ENCODE measurements at regions not wholly inside any gene's neighbourhood (a gene's known extent, or its start where the extent isn't known, plus 50 kb on each side); places are given as distances from the start of the nearest gene placed in this dataset.
"Not testable (repeated sequence)": the region's sequence is repeated elsewhere in the genome, so short reads cannot be mapped to it uniquely, and the experiment has no call there.

- DNase-seq (ENCODE audit: insufficient read length, low spot score), result no peak
- FAIRE-seq, result no peak
Measured at GRCh38 chr1:200288226-200288625, 121.6 kb downstream of the ZNF281 start.

- not testable (repeated sequence) for DNase-seq (ENCODE audit: insufficient read length, low spot score); FAIRE-seq
Measured at GRCh38 chr1:200284236-200284635, 125.6 kb downstream of the ZNF281 start.

DNA sequence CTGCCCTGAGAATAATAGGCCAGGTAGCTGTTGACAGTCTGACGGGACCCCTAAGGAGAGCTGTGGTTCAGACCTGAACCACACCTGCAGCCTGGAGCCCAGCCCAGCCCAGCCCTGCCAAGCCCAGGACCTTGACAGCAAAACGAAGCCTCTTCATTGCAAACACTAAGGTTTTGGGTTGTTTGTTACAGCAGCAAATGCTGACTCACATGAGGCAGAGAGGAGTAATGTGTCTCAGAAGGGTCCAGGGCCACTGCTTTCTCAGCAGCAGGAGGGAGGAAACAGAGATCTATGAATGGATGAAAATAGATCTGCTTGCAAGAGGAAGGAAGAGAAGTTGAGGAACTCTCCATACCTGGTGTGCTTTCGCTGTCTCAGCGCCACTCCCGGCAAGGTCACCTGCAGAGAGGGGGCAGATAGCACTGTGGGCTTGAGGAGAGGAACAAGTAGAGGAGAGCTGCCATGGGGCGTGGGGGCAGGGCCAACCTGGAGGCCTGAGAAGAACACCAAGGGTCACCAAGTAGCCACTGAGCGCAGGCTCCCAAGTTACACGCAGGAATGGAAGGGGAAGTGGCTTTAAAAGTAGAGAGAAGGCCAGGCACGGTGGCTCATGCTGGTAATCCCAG is 127.2 kb downstream of the ZNF281 start:
- no peak for FAIRE-seq
- no peak for DNase-seq (ENCODE audit: insufficient read length, low spot score)

DNA sequence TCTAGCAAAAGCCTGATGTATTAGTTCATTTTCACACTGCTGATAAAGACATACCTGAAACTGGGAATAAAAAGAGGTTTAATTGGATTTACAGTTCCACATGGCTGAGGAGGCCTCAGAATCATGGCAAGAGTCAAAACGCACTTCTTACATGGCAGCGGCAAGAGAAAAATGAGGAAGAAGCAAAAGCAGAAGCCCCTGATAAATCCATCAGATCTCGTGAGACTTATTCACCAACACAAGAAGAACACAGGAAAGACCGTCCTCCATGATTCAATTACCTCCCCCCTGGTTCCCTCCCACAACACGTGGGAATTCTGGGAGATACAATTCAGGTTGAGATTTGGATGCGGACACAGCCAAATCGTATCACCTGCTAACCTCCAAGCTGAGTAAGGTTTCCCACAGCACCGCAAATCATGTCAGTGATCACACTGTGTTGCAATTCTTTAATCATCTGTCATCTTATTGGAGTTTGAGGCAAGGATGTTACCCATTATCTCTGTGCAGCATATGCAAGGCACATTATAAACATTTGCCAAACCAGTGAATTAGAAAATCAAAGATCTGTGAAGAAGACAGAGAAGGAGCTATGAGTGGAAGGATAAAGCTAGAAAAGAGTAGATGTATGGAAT is 128.5 kb downstream of the ZNF281 start:
- no peak for DNase-seq (ENCODE audit: insufficient read length, low spot score)
- FAIRE-seq, result no peak

GRCh38 chr1:200279810-200280411 is 129.9 kb downstream of the ZNF281 start:
- DNase-seq (ENCODE audit: insufficient read length, low spot score), result no peak
- peak; percentile 81 for FAIRE-seq

DNA sequence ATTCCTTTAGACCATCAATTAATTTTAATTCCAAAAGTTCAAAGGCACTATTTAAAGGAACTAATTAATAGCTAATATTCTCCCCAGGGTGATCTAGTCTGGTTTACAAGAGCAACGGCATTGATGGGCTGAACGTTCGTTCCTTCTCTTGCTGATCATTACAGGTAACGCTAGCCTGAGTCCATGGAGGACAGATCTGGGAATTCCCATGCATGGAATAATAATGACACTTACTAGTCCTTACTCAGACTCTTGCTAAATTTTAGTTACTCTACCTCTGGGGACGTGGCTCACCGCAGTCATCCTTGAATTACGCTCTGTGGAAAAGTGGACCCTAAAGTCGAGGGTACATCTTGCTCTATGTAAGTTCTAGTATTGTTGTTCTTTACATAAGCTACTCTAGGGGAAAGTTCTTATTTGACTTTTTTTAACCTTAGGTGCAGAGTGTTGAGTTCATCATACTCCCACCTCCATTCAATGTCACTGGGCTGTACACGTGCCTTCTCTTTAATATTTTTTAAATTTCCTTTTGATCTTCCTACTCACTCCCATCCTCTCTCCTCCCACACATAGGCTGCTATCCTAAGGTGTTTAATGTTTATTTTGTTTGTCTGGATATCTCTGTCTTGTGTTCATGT is 133.9 kb downstream of the ZNF281 start:
- no peak for FAIRE-seq
- DNase-seq (ENCODE audit: insufficient read length, low spot score), result no peak

DNA sequence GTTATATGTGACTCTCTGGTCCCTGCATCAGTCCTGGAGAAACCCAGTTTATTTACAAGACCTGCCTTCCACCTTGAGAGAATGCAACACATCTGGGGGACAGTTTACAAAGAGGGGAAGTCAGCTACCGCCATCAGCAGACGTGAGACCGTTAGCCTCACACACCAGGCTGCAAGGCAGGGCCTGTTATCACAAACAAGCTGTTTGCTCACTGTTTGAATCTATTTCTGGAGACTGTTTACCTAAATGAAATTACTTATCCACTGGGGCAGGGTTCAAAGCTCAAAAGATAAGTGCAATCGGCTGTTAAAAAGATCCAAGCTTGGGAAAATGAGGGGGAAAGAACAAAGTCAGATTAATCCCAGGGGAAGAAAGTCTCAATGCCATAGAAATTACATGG is 134.4 kb downstream of the ZNF281 start:
- DNase-seq (ENCODE audit: insufficient read length, low spot score) (no peak), FAIRE-seq (no peak)

GRCh38 chr1:200274116-200274515 is 135.7 kb downstream of the ZNF281 start:
- DNase-seq (ENCODE audit: insufficient read length, low spot score) (no peak), FAIRE-seq (no peak)

GRCh38 chr1:200272481-200273068 is 137.3 kb downstream of the ZNF281 start:
- DNase-seq (ENCODE audit: insufficient read length, low spot score), result no peak
- FAIRE-seq, result no peak

GRCh38 chr1:200269256-200269655 is 140.6 kb downstream of the ZNF281 start:
- DNase-seq (ENCODE audit: insufficient read length, low spot score) (no peak), FAIRE-seq (no peak)

DNA sequence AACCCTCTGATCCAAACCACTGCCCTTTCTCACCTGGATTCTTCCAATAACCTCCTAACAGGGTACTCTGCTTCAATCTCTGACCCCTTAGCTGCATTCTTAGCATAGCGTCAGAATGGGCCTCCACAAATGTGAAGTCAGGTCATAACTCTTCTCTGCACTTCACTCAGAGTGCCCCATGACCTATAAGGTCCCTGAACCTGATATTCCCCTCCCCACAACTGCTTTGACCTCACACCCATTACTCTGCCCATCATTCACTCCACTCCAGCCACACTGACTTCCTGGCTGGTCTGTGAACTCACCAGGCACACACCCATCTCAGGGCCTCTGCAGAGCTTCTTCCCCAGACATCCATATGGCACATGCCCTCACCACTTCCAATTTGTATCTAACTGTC is 141.9 kb downstream of the ZNF281 start:
- FAIRE-seq (no peak), DNase-seq (ENCODE audit: insufficient read length, low spot score) (no peak)

- FAIRE-seq (no peak), DNase-seq (ENCODE audit: insufficient read length, low spot score) (no peak)
Measured at GRCh38 chr1:200267458-200267857, 142.4 kb downstream of the ZNF281 start.

DNA sequence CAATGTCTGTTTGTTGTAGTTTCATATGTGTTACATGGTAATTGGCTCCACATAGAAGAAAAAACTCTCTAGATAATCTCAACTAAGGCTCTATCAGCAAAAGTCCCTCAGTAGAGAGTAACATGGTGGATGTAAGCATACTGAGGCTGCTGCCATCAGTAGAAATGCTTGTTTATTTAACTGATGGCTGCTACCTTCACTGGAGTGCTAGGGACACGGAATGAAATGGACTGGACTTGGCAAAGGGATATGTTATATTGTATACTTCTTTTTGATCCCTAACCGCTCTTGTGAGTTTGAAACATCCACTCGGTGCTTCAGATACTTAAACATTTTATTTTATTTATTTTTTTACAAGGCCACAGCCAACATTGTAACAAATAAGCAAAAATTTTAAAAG is 143.0 kb downstream of the ZNF281 start:
- DNase-seq (ENCODE audit: insufficient read length, low spot score) (no peak), FAIRE-seq (no peak)

- FAIRE-seq (no peak), DNase-seq (ENCODE audit: insufficient read length, low spot score) (no peak)
Measured at GRCh38 chr1:200265881-200266280, 144.0 kb downstream of the ZNF281 start.

GRCh38 chr1:200265104-200265503 is 144.7 kb downstream of the ZNF281 start:
- FAIRE-seq (no peak), DNase-seq (ENCODE audit: insufficient read length, low spot score) (no peak)

GRCh38 chr1:200263203-200263602 is 146.6 kb downstream of the ZNF281 start:
- no peak for FAIRE-seq

DNA sequence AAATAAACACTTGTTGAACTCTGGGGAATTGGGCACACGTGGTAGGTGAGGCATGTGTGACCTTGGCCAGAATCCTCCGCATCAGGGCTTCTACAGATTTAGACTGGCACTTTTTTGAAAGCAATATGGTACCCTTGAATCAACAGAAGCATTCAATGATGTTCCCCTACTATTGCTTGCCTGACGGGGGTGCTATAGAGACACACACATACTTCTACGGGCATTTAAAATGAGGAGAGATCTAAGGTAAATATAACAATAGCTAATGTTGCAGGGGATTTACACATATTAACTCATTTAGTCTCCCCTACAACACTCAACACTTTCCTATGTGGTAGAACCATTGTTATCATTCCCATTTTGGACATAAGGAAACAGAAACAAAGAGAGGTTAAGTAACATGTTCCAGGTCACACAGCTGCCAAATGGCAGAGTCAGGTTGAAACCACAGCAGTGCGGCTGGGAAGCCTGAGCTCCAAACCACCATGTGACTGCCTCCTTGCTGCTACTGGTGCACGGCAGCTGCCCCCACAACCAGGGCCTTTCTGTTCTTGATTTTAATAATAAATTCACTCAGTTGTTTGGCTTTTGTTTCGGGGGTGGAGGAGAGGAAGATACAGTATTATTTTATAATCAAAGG is 147.4 kb downstream of the ZNF281 start:
- FAIRE-seq (peak; percentile 68), DNase-seq (ENCODE audit: insufficient read length, low spot score) (peak; percentile 17)

More at GRCh38 chr1:200263203-200263602, 146.6 kb downstream of the ZNF281 start:
- no peak for DNase-seq (ENCODE audit: insufficient read length, low spot score)

DNA sequence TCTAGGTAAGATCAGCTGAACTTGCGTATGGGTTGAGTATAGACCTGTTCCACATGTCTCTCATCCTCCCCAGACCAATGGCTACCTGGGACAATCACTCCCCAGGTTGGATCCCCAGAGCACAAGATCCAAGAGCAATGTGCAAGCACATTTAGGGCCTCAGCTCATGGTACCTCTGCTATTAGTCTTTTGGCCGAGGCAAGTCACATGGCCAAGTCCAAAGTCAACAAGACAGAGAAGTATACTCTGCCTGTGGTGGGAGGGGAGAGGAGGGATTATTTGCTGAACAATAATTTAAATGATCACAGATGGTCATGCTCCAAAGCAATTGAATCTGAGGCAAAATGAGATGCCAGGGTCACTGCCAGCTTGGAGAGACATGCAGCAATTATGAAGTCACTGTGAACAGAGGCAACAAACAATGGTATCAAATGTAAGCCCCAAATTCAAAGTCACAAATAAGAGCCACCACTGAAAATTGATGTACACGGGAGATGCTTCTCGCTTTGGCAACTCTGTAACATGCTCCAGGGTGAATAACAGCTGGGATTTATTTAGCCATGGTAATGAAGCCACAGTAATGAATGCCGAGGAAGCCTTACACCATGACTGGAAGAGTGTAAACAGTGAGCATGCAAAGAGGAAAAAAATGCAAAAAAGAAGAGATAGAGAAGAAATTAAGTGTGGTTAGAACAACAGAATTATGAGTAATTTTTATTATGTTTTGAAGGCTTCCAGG is 149.1 kb downstream of the ZNF281 start:
- no peak for FAIRE-seq
- DNase-seq (ENCODE audit: insufficient read length, low spot score), result no peak

DNA sequence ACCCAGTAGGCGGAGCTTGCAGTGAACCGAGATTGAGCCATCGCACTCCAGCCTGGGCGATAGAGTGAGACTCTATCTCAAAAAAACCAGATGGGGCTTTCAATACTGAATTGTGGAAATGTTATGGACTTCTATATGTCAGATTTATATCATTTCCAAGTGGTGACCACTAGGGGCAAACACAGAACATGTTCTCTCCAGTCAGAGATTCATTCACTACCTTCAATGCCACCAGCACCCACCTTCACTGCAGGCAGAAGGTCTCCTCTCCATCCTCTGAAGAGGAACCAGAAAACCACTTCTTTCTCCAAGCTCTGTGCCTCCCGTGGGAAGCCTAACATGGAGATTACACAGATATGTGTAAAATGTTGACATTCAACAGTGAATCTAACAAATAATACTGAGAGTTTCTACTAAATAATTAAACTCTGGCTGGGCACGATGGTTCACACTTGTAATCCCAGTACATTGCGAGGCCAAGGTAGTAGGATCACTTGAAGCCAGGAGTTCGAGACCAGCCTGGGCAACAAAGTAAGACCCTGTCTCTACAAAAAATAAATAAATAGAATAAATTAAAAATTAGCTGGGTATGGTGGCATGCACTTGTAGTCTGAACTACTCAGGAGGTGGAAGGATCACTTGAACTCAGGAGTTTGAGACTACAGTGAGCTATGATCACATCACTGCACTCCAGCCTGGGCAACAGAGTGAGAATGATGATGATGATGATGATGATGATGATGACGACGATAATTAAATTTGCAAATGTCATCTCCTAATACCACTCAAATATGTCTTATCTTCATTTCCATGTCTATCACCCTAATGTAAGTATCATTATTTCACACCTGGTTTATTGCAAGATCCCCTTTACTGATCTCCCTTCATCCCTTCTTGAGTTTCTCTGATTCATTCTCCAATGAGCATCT is 151.1 kb downstream of the ZNF281 start:
- FAIRE-seq (no peak), DNase-seq (ENCODE audit: insufficient read length, low spot score) (peak; percentile 9)

Data from GM19239 (cell line).